ENCODE measurements at regions not wholly inside any gene's neighbourhood (a gene's known extent, or its start where the extent isn't known, plus 50 kb on each side); places are given as distances from the start of the nearest gene placed in this dataset.

- TF ChIP-seq, protein P1, sequence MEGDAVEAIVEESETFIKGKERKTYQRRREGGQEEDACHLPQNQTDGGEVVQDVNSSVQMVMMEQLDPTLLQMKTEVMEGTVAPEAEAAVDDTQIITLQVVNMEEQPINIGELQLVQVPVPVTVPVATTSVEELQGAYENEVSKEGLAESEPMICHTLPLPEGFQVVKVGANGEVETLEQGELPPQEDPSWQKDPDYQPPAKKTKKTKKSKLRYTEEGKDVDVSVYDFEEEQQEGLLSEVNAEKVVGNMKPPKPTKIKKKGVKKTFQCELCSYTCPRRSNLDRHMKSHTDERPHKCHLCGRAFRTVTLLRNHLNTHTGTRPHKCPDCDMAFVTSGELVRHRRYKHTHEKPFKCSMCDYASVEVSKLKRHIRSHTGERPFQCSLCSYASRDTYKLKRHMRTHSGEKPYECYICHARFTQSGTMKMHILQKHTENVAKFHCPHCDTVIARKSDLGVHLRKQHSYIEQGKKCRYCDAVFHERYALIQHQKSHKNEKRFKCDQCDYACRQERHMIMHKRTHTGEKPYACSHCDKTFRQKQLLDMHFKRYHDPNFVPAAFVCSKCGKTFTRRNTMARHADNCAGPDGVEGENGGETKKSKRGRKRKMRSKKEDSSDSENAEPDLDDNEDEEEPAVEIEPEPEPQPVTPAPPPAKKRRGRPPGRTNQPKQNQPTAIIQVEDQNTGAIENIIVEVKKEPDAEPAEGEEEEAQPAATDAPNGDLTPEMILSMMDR (conservative IDR thresholded peaks at IDR 0.05; ENCODE audit: low read length) = no peak
- TF ChIP-seq EZH2phosphoT487 (IDR thresholded peaks at IDR 0.05; ENCODE audit: borderline replicate concordance) = no peak
These were observed 176.4 kb downstream of the SOX4 start for GRCh38 chr6:21769968-21770367.

All from Loucy (cell line).